B cell (primary cell): ENCODE measurements at regions not wholly inside any gene's neighbourhood (a gene's known extent, or its start where the extent isn't known, plus 50 kb on each side); places are given as distances from the start of the nearest gene placed in this dataset.

ENCODE experiments used
- ATAC-seq: fragments of 200-7000 bp; cut with Tn5 transposase; one replicate; pipeline ENCODE4 v1.10.0; 2021; ENCODE audit warnings: low read depth, mild to moderate bottlenecking, moderate number of reproducible peaks, moderate library complexity
- CTCF ChIA-PET: fragments of 350-600 bp; sonication (Branson Sonifier 250); formaldehyde crosslinking; loops from one replicate; lab custom pipeline; 2021; ENCODE audit warnings: antibody characterized with exemption, inconsistent platforms; lab: Charles Lee
- POLR2A ChIA-PET: fragments of 350-600 bp; sonication (Branson Sonifier 250); formaldehyde crosslinking; loops from one replicate; lab custom pipeline; 2021; ENCODE audit warnings: antibody characterized with exemption; lab: Charles Lee
- DNase-seq: peaks from one replicate; pipeline ENCODE4 v3.0.0; 2013
- H2AFZ ChIP-seq: 2 replicates; pipeline ENCODE4 v1.6.1; 2012; ENCODE audit warnings: mild to moderate bottlenecking, low read depth, low read length; ENCODE audit not compliant: insufficient read depth, poor library complexity, severe bottlenecking
- H3K27ac ChIP-seq, 2 donors: 1 replicate in 1 of 2; 2 replicates in 1 of 2; pipeline ENCODE4 v1.5.1; 2012 to 2013; ENCODE audit warnings: low read length in 2 of 2, mild to moderate bottlenecking in 2 of 2, moderate library complexity in 1 of 2
- H3K27me3 ChIP-seq, 4 experiments: fragments of 200-600 bp in 1 of 4; sonication (generic) in 1 of 4; replicated peaks in 1 of 4; 1 replicate in 2 of 4; 2 replicates in 2 of 4; pipeline versions ENCODE4 v1.6.1 to v1.7.0; 2013 to 2016; ENCODE audit warnings: low read length in 3 of 4, mild to moderate bottlenecking in 2 of 4, mixed read lengths in 1 of 4, moderate library complexity in 1 of 4; ENCODE audit not compliant: insufficient read depth in 4 of 4, control insufficient read depth in 3 of 4; ENCODE audit errors: control extremely low read depth in 1 of 4
- H3K36me3 ChIP-seq, 2 experiments: replicated peaks in 1 of 2; 1 replicate in 1 of 2; 2 replicates in 1 of 2; pipeline versions ENCODE4 v1.6.1 to v1.7.1; 2013; ENCODE audit warnings: low read length in 1 of 2; ENCODE audit not compliant: insufficient read depth in 2 of 2, control insufficient read depth in 1 of 2; ENCODE audit errors: control extremely low read depth in 1 of 2, extremely low read depth in 1 of 2
- H3K4me1 ChIP-seq, 2 donors: fragments of 200-600 bp in 1 of 2; sonication (generic) in 1 of 2; 1 replicate in 1 of 2; 2 replicates in 1 of 2; pipeline versions ENCODE4 v1.5.1 to v1.6.1; 2013 to 2017; ENCODE audit warnings: low read length in 2 of 2; ENCODE audit not compliant: control insufficient read depth in 2 of 2, insufficient read depth in 2 of 2
- H3K4me2 ChIP-seq: replicated peaks from 2 replicates; pipeline ENCODE3; 2012; ENCODE audit warnings: mild to moderate bottlenecking, low read depth, low read length; ENCODE audit not compliant: poor library complexity, severe bottlenecking
- H3K4me3 ChIP-seq, 5 experiments: fragments of 200-600 bp in 1 of 5; sonication (generic) in 1 of 5; 1 replicate in 3 of 5; 2 replicates in 2 of 5; pipeline versions ENCODE4 v1.5.1 to v1.7.0; 2011 to 2016; ENCODE audit warnings: low read length in 4 of 5, mild to moderate bottlenecking in 4 of 5, low read depth in 2 of 5, control low read depth in 1 of 5, moderate library complexity in 1 of 5; ENCODE audit not compliant: insufficient read depth in 1 of 5; ENCODE audit errors: control extremely low read depth in 1 of 5, extremely low read depth in 1 of 5
- H3K79me2 ChIP-seq: fragments of 200-600 bp; sonication (generic); one replicate; pipeline ENCODE4 v1.6.0; 2016; ENCODE audit warnings: low read length; ENCODE audit not compliant: control insufficient read depth, insufficient read depth
- H3K9ac ChIP-seq: fragments of 200-600 bp; sonication (generic); 2 replicates; pipeline ENCODE4 v1.6.1; 2017; ENCODE audit warnings: mild to moderate bottlenecking, low read length, moderate library complexity
- H3K9me3 ChIP-seq, 3 donors: one replicate each; pipeline versions ENCODE4 v1.6.1 to v1.7.1; 2013; ENCODE audit warnings: low read length in 2 of 3; ENCODE audit not compliant: control insufficient read depth in 2 of 3, insufficient read depth in 1 of 3; ENCODE audit errors: control extremely low read depth in 1 of 3
- H4K20me1 ChIP-seq: 2 replicates; pipeline ENCODE4 v1.6.0; 2012; ENCODE audit warnings: mild to moderate bottlenecking, low read length; ENCODE audit not compliant: insufficient read depth, control insufficient read depth, poor library complexity, severe bottlenecking
- H3K27ac Mint-ChIP-seq: one replicate; pipeline ENCODE4 v1.8.0; 2021; ENCODE audit warnings: mixed read lengths
- H3K27me3 Mint-ChIP-seq: one replicate; pipeline ENCODE4 v1.8.0; 2021; ENCODE audit warnings: mixed read lengths
- H3K4me1 Mint-ChIP-seq: one replicate; pipeline ENCODE4 v1.8.0; 2021; ENCODE audit warnings: mixed read lengths
- H3K4me3 Mint-ChIP-seq: one replicate; pipeline ENCODE4 v1.8.0; 2021; ENCODE audit warnings: mixed read lengths
- H3K9me3 Mint-ChIP-seq: one replicate; pipeline ENCODE4 v1.8.0; 2022; ENCODE audit warnings: mixed read lengths; ENCODE audit not compliant: insufficient read depth
- CTCF ChIP-seq: fragments of 200-600 bp; IDR thresholded peaks from one replicate; pipeline ENCODE4 v1.8.0; 2022; ENCODE audit warnings: antibody characterized with exemption, mild to moderate bottlenecking
- EZH2 ChIP-seq: IDR thresholded peaks from 2 replicates; pipeline ENCODE4 v1.6.1; 2012; ENCODE audit warnings: borderline replicate concordance, low read depth, mild to moderate bottlenecking, moderate library complexity, low read length; ENCODE audit not compliant: insufficient read depth, poor library complexity, severe bottlenecking
- WGBS: methylation state at CpG from one replicate; pipeline ENCODE4 v1.1.5; 2013; ENCODE audit warnings: missing lambda C conversion rate; ENCODE audit not compliant: insufficient coverage; 5-methylcytosine and 5-hydroxymethylcytosine counted together
- intact Hi-C: fragments of 100-400 bp; cut with micrococcal nuclease; formaldehyde crosslinking; loops from one replicate; pipeline ENCODE4 v1.10.0; 2022

GRCh38 chr1:219993554-219994433 lies 52.5 kb downstream of the EPRS1 start:
- Histone ChIP-seq H2AFZ (no peak overlapping the region), H3K4me3 (no peak overlapping the region), H3K9me3 (no peaks in the 10 kb centered on the region), H3K9ac (no peak overlapping the region), H3K36me3 (peaks cover 7 to 36% of the 10 kb centered on the region in 2 experiments), H3K4me1 (peaks cover 0 to 3% of the 10 kb centered on the region in 2 donors), H3K79me2 (no peaks in the 10 kb centered on the region), H4K20me1 (no peaks in the 10 kb centered on the region), H3K27me3 (no peaks in the 10 kb centered on the region), H3K27ac (no peak overlapping the region), H3K4me2 (no peak overlapping the region)
- peaks cover 21% of the 10 kb centered on the region for H3K4me1 Mint-ChIP-seq
- TF ChIP-seq CTCF (no peak), EZH2 (no peak)
- no peak overlapping the region for H3K4me3 Mint-ChIP-seq
- WGBS: 100% methylated on average over 4 of the region's 9 CpGs
- ChIA-PET POLR2A (no interaction called here), CTCF (interaction anchor here (1.5 kb wide), 1 partner anchor 18 kb away, joined by 5 read pairs; no protein-coding TSS in a partner anchor)
- ATAC-seq (no peak), DNase-seq (no peak)
- no peaks in the 10 kb centered on the region for H3K9me3 Mint-ChIP-seq
- no peaks in the 10 kb centered on the region for H3K27me3 Mint-ChIP-seq
- intact Hi-C loops: loop anchor here (5.0 kb wide), 1 partner anchor 784 kb away; no protein-coding TSS in a partner anchor
- peak overlapping the region; percentile 22 for H3K27ac Mint-ChIP-seq

GRCh38 chr1:219991919-219992318 lies 54.4 kb downstream of the EPRS1 start:
- TF ChIP-seq CTCF: no peak
- no peak for TF ChIP-seq EZH2
- no peaks in the 10 kb centered on the region for H3K9me3 ChIP-seq
- Mint-ChIP-seq H3K4me1 (peaks cover 35% of the 10 kb centered on the region), H3K4me3 (no peak overlapping the region), H3K27ac (no peak overlapping the region), H3K27me3 (no peaks in the 10 kb centered on the region), H3K9me3 (no peaks in the 10 kb centered on the region)
- H2AFZ ChIP-seq: no peak overlapping the region
- no peaks in the 10 kb centered on the region for H4K20me1 ChIP-seq
- WGBS: no CpG with 5 or more reads among the region's 2 CpGs
- H3K4me1 ChIP-seq: peaks cover 3 to 4% of the 10 kb centered on the region in 2 donors
- H3K79me2 ChIP-seq: no peaks in the 10 kb centered on the region
- H3K4me2 ChIP-seq: no peak overlapping the region
- H3K9ac ChIP-seq: no peak overlapping the region
- H3K36me3 ChIP-seq: peaks cover 10 to 41% of the 10 kb centered on the region in 2 experiments
- no peaks in the 10 kb centered on the region for H3K27me3 ChIP-seq
- intact Hi-C loops: loop anchor here (5.0 kb wide), 1 partner anchor 785 kb away; no protein-coding TSS in a partner anchor
- no peak overlapping the region for H3K27ac ChIP-seq
- CTCF ChIA-PET: interaction anchor here (1.1 to 2.7 kb wide), 6 partner anchors 12 to 134 kb away, joined by 3 to 15 read pairs (median 4); no protein-coding TSS in a partner anchor
- DNase-seq (no peak), ATAC-seq (no peak)
- POLR2A ChIA-PET: no interaction called here
- no peak overlapping the region for H3K4me3 ChIP-seq
